DMS79 treated with DMSO at 0.1 percent for 48 hours (cell line): ENCODE measurements at regions not wholly inside any gene's neighbourhood (a gene's known extent, or its start where the extent isn't known, plus 50 kb on each side); places are given as distances from the start of the nearest gene placed in this dataset.
"Not testable (repeated sequence)": the region's sequence is repeated elsewhere in the genome, so short reads cannot be mapped to it uniquely, and the experiment has no call there.

Experiments
- DNase-seq: peaks from one replicate; lab custom pipeline; 2025; lab: John Stamatoyannopoulos, UW

- no peak for DNase-seq
Observed at GRCh38 chr5:42989190-42989589, 50.9 kb downstream of the ANXA2R start.

GRCh38 chr5:42988568-42988967 lies 51.6 kb downstream of the ANXA2R start:
- no peak for DNase-seq

GRCh38 chr5:42985129-42986037 lies 54.7 kb downstream of the ANXA2R start:
- DNase-seq: no peak

- DNase-seq: no peak
Observed at GRCh38 chr5:42984307-42984706, 55.8 kb downstream of the ANXA2R start.

- DNase-seq: peak; percentile 75
Observed at GRCh38 chr5:42982107-42982622, 58.0 kb downstream of the ANXA2R start.

- not testable (repeated sequence) for DNase-seq
Observed at GRCh38 chr5:42981417-42982106, 58.6 kb downstream of the ANXA2R start.

- not testable (repeated sequence) for DNase-seq
Observed at GRCh38 chr5:42981015-42981414, 59.1 kb downstream of the ANXA2R start.

- DNase-seq: not testable (repeated sequence)
Observed at GRCh38 chr5:42980391-42980790, 59.7 kb downstream of the ANXA2R start.

GRCh38 chr5:42979242-42979641 lies 60.9 kb downstream of the ANXA2R start:
- not testable (repeated sequence) for DNase-seq

GRCh38 chr5:42974536-42974935 lies 65.6 kb downstream of the ANXA2R start:
- no peak for DNase-seq

GRCh38 chr5:42970636-42971559 lies 69.2 kb downstream of the ANXA2R start:
- DNase-seq: no peak

- DNase-seq: no peak
Observed at GRCh38 chr5:42965934-42966333, 74.2 kb downstream of the ANXA2R start.

- DNase-seq: no peak
Observed at GRCh38 chr5:42963412-42963811, 76.7 kb downstream of the ANXA2R start.

- DNase-seq: no peak
Observed at GRCh38 chr5:42962124-42962523, 78.0 kb downstream of the ANXA2R start.

- no peak for DNase-seq
Observed at GRCh38 chr5:42960506-42960905, 79.6 kb downstream of the ANXA2R start.

- no peak for DNase-seq
Observed at GRCh38 chr5:42956551-42956950, 83.6 kb downstream of the ANXA2R start.

- no peak for DNase-seq
Observed at GRCh38 chr5:42953041-42953440, 87.1 kb downstream of the ANXA2R start.

- DNase-seq: peak; percentile 43
Observed at GRCh38 chr5:42952578-42952974, 87.5 kb downstream of the ANXA2R start.

- peak; percentile 86 for DNase-seq
Observed at GRCh38 chr5:42951293-42951840, 88.8 kb downstream of the ANXA2R start.

- DNase-seq: peak; percentile 81
Observed at GRCh38 chr5:42950456-42951292, 89.4 kb downstream of the ANXA2R start.

GRCh38 chr5:42950116-42950455 lies 90.0 kb downstream of the ANXA2R start:
- peak; percentile 79 for DNase-seq
